ENCODE measurements at regions not wholly inside any gene's neighbourhood (a gene's known extent, or its start where the extent isn't known, plus 50 kb on each side); places are given as distances from the start of the nearest gene placed in this dataset.

DNA sequence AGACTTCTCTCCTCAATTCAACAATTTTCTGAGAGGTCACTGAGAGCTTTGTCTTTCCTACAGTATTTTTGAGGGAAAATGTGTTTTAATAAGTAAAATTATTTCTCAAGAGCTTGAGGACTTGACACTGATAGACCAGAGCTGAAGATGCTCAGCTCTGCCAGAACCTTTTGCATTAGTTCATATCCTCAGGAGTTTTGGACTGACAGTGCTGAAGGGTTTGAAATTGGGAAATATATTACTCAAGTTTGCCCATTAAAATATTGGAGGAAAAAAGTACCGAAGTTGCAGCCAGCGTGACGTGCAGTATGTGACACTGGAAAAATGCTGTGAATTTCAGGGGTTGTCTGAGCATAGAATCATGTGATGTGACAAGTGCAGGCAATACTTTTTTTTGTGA, 346.6 kb upstream of the DPYD start:
- DNase-seq (ENCODE audit: low read depth, low spot score), result no peak
- no peaks in the 10 kb centered on the region for H3K27me3 ChIP-seq (ENCODE audit: control insufficient read depth, insufficient read depth, low read length)
- ChIA-PET CTCF (interaction anchor here (0.6 kb wide), 1 partner anchor 320 kb away, joined by 5 read pairs; no protein-coding TSS in a partner anchor), POLR2A (no interaction called here)
- H3K4me3 ChIP-seq (ENCODE audit: low read depth, low read length), result no peak overlapping the region
- no peak overlapping the region for H3K27ac ChIP-seq (ENCODE audit: low read depth, low read length)
- TF ChIP-seq CTCF (IDR thresholded peaks at IDR 0.05; ENCODE audit: low read depth, low read length), result no peak
- no peaks in the 10 kb centered on the region for H3K9me3 ChIP-seq (ENCODE audit: control insufficient read depth, insufficient read depth, low read length)

DNA sequence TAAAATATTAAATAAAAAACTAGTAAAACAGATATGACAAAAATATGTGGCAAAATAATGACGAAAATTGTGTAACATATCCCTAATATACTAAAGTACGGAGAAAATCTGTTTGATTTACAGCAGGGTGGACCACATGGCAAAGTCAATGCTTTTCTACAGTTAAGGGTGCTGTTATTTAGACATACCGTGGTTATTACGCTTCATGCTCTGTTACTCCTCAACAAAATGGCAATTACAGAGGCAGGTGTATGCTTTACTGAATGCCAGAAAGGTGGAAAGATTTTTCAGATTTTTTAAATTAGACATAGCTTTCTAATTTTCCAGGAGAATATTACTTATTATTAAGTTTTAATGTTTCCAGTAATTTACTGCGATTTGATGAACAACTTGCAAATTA, 343.9 kb upstream of the DPYD start:
- no peak for TF ChIP-seq CTCF (IDR thresholded peaks at IDR 0.05; ENCODE audit: low read depth, low read length)
- no peaks in the 10 kb centered on the region for H3K9me3 ChIP-seq (ENCODE audit: control insufficient read depth, insufficient read depth, low read length)
- H3K27ac ChIP-seq (ENCODE audit: low read depth, low read length), result no peak overlapping the region
- ChIA-PET POLR2A (no interaction called here), CTCF (interaction anchor here (0.8 kb wide), 1 partner anchor 203 kb away, joined by 3 read pairs; no protein-coding TSS in a partner anchor)
- H3K27me3 ChIP-seq (ENCODE audit: control insufficient read depth, insufficient read depth, low read length), result no peaks in the 10 kb centered on the region
- no peak overlapping the region for H3K4me3 ChIP-seq (ENCODE audit: low read depth, low read length)
- no peak for DNase-seq (ENCODE audit: low read depth, low spot score)

- ChIA-PET POLR2A (no interaction called here), CTCF (no interaction called here)
- DNase-seq (ENCODE audit: low read depth, low spot score), result no peak
- Histone ChIP-seq H3K4me3 (ENCODE audit: low read depth, low read length) (no peak overlapping the region), H3K27me3 (ENCODE audit: control insufficient read depth, insufficient read depth, low read length) (no peaks in the 10 kb centered on the region), H3K9me3 (ENCODE audit: control insufficient read depth, insufficient read depth, low read length) (no peaks in the 10 kb centered on the region), H3K27ac (ENCODE audit: low read depth, low read length) (no peak overlapping the region)
- no peak for TF ChIP-seq CTCF (IDR thresholded peaks at IDR 0.05; ENCODE audit: low read depth, low read length)
Observed at GRCh38 chr1:98260839-98261238, 340.0 kb upstream of the DPYD start.

- no peaks in the 10 kb centered on the region for H3K27me3 ChIP-seq (ENCODE audit: control insufficient read depth, insufficient read depth, low read length)
- ChIA-PET POLR2A (no interaction called here), CTCF (no interaction called here)
- no peak for TF ChIP-seq CTCF (IDR thresholded peaks at IDR 0.05; ENCODE audit: low read depth, low read length)
- no peaks in the 10 kb centered on the region for H3K9me3 ChIP-seq (ENCODE audit: control insufficient read depth, insufficient read depth, low read length)
- no peak for DNase-seq (ENCODE audit: low read depth, low spot score)
- H3K27ac ChIP-seq (ENCODE audit: low read depth, low read length), result no peak overlapping the region
- H3K4me3 ChIP-seq (ENCODE audit: low read depth, low read length), result no peak overlapping the region
Observed at GRCh38 chr1:98260412-98260811, 339.6 kb upstream of the DPYD start.

- Histone ChIP-seq H3K9me3 (ENCODE audit: control insufficient read depth, insufficient read depth, low read length) (no peaks in the 10 kb centered on the region), H3K27me3 (ENCODE audit: control insufficient read depth, insufficient read depth, low read length) (no peaks in the 10 kb centered on the region), H3K4me3 (ENCODE audit: low read depth, low read length) (no peak overlapping the region), H3K27ac (ENCODE audit: low read depth, low read length) (no peak overlapping the region)
- CTCF ChIA-PET, result no interaction called here
- POLR2A ChIA-PET, result no interaction called here
- TF ChIP-seq CTCF (IDR thresholded peaks at IDR 0.05; ENCODE audit: low read depth, low read length), result no peak
- no peak for DNase-seq (ENCODE audit: low read depth, low spot score)
Observed at GRCh38 chr1:98256700-98257099, 335.9 kb upstream of the DPYD start.
